Thymus (tissue), 11 donors: ENCODE measurements at regions not wholly inside any gene's neighbourhood (a gene's known extent, or its start where the extent isn't known, plus 50 kb on each side); places are given as distances from the start of the nearest gene placed in this dataset.

Experiments
- DNase-seq, 9 donors: peaks; one replicate each; pipeline ENCODE4 v3.0.0-alpha.2; 2013; ENCODE audit warnings: low spot score in 9 of 9, low read depth in 6 of 9, missing footprints in 1 of 9
- H3K27ac ChIP-seq, 2 donors: one replicate each; pipeline ENCODE4 v1.5.1; 2013; ENCODE audit warnings: control low read depth in 1 of 2, low read depth in 1 of 2, low read length in 1 of 2, mild to moderate bottlenecking in 1 of 2, moderate library complexity in 1 of 2
- H3K27me3 ChIP-seq, 2 donors: one replicate each; pipeline ENCODE4 v1.5.1; 2013; ENCODE audit warnings: low read length in 1 of 2; ENCODE audit not compliant: control insufficient read depth in 2 of 2, insufficient read depth in 1 of 2
- H3K36me3 ChIP-seq, 2 donors: one replicate each; pipeline ENCODE4 v1.5.1; 2013; ENCODE audit warnings: low read length in 1 of 2, mild to moderate bottlenecking in 1 of 2, moderate library complexity in 1 of 2; ENCODE audit not compliant: control insufficient read depth in 2 of 2, insufficient read depth in 2 of 2
- H3K4me1 ChIP-seq, 2 donors: one replicate each; pipeline ENCODE4 v1.5.1; 2013; ENCODE audit warnings: low read length in 2 of 2; ENCODE audit not compliant: control insufficient read depth in 2 of 2, insufficient read depth in 2 of 2
- H3K4me3 ChIP-seq, 2 donors: one replicate each; pipeline ENCODE4 v1.5.1; 2013; ENCODE audit warnings: low read length in 2 of 2, control low read depth in 1 of 2, mild to moderate bottlenecking in 1 of 2
- H3K9me3 ChIP-seq, 2 donors: one replicate each; pipeline ENCODE4 v1.5.1; 2013; ENCODE audit warnings: low read length in 1 of 2, mild to moderate bottlenecking in 1 of 2; ENCODE audit not compliant: control insufficient read depth in 2 of 2, insufficient read depth in 1 of 2
- WGBS: extraction: QIAGEN DNeasy Blood & Tissue Kit; methylation state at CpG from one replicate; pipeline ENCODE4 v1.1.7; 2013; 5-methylcytosine and 5-hydroxymethylcytosine counted together
- donor health status: healthy.

DNA sequence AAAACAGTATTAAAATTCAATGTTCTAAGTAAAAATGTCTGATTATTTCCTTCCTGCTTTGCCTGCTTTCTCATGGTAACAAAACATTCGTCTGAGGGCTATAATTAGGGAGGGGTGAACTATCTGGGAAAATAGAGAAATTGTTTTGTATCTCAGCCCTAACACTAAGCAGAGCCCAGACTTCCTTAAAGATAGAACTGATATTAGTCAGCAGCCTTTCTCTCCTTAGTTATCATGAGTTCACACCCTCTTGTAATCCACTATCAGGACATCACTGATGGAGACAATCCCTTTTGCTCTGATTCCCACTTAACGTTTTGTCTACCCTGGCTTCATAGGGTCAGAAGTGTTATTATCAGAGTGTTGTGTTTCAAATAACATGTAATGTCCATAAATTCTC, 701.1 kb upstream of the ZEB2 start:
- Histone ChIP-seq H3K4me3 (no peak overlapping the region), H3K36me3 (no peaks in the 10 kb centered on the region), H3K4me1 (no peaks in the 10 kb centered on the region), H3K27me3 (no peaks in the 10 kb centered on the region), H3K27ac (no peak overlapping the region), H3K9me3 (no peaks in the 10 kb centered on the region)
- 51% methylated on average over 2 of the region's 2 CpGs for WGBS
- no peak for DNase-seq

- Histone ChIP-seq H3K4me3 (no peak overlapping the region), H3K9me3 (no peaks in the 10 kb centered on the region), H3K27ac (no peak overlapping the region), H3K36me3 (no peaks in the 10 kb centered on the region), H3K4me1 (no peaks in the 10 kb centered on the region), H3K27me3 (no peaks in the 10 kb centered on the region)
- WGBS: 95% methylated on average over 1 of the region's 1 CpG
- DNase-seq: no peak
These were observed 700.6 kb upstream of the ZEB2 start for GRCh38 chr2:145220496-145220895.

DNA sequence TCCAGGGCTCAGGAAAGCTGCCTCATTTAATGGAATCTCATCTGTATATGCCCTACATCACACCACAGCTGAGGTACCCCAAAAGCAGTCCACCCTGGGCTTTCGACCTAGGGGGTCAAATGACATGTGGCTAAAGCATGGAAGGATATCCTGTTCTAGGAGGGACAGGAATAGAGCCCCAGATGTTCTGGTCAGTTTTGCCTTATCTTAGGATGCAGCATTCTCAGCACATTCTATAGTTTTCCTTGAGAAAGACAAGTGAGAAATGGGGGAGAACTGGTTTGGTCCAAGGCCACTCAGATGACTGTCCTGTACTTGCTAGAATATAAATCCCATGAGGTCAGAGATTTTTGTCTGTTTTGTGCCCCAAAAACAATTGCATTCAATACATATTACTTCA, 688.0 kb upstream of the ZEB2 start:
- peaks cover 0 to 2% of the 10 kb centered on the region in 2 donors for H3K9me3 ChIP-seq
- H3K4me3 ChIP-seq: no peak overlapping the region
- WGBS: 78% methylated on average over 1 of the region's 1 CpG
- no peaks in the 10 kb centered on the region for H3K4me1 ChIP-seq
- no peak for DNase-seq
- H3K27ac ChIP-seq: no peak overlapping the region
- H3K36me3 ChIP-seq: no peaks in the 10 kb centered on the region
- H3K27me3 ChIP-seq: no peaks in the 10 kb centered on the region

DNA sequence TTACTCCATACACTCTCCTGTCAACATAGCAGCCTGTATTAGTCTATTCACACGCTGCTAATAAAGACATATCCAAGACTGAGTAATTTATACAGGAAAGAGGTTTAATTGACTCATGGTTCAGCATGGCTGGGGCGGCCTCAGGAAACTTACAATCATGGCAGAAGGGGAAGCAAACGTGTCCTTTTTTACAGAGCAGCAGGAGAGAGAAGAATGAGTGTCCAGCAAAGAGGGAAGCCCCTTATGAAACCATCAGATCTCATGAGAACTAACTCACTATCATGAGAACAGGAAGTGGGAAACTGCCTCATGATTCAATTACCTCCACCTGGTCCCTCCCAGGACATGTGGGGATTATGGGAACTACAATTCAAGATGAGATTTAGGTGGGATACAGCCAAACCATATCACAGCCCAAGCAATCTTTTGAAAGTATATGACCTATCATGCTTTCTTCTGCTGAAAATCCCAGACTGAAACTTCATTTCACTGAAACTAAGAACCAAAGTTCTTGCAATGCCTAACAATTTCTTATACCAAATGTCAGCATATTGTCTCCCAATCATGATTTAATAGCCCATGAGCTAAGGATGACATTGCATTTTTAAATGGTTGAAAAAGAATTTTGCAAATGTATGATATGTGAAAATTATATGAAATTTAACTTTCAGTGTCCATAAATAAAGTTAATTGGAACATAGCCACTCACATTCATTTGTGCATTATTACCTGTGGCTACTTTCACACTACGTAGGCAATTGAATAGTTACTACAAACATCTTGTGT, 686.8 kb upstream of the ZEB2 start:
- 97% methylated on average over 4 of the region's 4 CpGs for WGBS
- Histone ChIP-seq H3K4me1 (no peaks in the 10 kb centered on the region), H3K27ac (no peak overlapping the region), H3K4me3 (no peak overlapping the region), H3K9me3 (no peaks in the 10 kb centered on the region), H3K27me3 (no peaks in the 10 kb centered on the region), H3K36me3 (no peaks in the 10 kb centered on the region)
- no peak for DNase-seq

- Histone ChIP-seq H3K36me3 (no peaks in the 10 kb centered on the region), H3K4me1 (no peaks in the 10 kb centered on the region), H3K27ac (no peak overlapping the region), H3K9me3 (no peaks in the 10 kb centered on the region), H3K4me3 (no peak overlapping the region), H3K27me3 (no peaks in the 10 kb centered on the region)
- peak in 1 of 9 donors; percentile 24 for DNase-seq
- 95% methylated on average over 2 of the region's 2 CpGs for WGBS
These were observed 684.0 kb upstream of the ZEB2 start for GRCh38 chr2:145203891-145204290.

DNA sequence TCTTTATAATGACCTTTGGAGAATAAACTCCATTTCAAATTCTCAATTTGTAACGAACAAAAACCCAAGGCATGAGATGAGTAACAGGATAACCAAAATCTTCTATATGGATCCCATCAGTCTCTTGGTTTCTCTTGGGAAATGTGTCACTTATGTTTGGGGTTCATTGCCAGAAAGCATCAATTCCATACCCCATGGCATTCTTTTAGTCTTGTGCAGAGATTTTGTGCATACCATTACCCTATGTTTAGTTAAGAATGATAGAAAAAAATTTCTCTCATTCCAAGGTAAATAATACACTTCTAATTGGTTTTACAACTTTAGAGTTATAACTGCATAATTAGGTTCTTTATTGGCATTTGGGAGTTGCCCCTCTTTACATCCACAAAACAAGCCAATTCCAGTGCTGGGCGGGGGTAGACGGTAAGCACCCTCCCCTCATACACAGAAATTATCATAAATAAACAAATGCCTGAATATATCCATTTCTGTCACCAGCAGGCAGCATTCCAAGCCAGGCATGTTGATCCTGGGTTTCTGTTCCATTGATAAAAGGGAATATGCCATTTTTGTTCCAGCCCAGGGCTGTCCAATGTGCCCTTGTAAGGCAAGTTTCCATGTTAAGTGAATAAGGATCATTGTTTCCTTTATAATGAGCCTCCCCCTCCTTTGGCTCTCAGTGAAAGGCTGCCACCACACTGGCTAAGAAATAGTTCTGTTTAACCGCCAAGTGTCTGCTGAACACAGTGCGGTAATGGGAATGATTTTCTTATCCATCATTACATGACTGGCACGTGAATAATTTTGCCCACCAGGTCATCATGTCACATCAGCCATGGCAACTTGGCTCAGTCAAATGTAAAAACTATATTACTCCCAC, 680.1 kb upstream of the ZEB2 start:
- H3K4me1 ChIP-seq: no peaks in the 10 kb centered on the region
- no peak overlapping the region for H3K27ac ChIP-seq
- no peaks in the 10 kb centered on the region for H3K27me3 ChIP-seq
- H3K4me3 ChIP-seq: no peak overlapping the region
- H3K9me3 ChIP-seq: no peaks in the 10 kb centered on the region
- 98% methylated on average over 6 of the region's 6 CpGs for WGBS
- no peaks in the 10 kb centered on the region for H3K36me3 ChIP-seq
- DNase-seq: no peak

DNA sequence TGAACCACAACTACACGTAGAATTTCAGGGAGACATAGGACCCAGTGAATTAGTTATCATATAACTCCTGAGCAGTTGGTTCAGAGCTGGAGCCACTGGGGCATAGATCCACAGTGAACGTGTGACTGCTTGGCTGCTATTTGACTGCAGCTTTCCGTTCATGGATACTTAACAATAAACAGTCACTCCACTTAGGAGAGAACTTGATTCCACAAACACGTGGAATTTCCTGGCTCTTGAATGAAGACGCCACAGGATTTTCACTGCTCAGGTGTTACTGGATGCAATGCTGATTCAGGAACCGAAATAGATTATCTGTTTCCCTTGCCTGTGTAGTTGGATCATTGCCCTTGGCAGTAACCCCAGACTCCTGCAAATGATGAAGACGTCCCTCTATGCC, 679.1 kb upstream of the ZEB2 start:
- Histone ChIP-seq H3K4me1 (no peaks in the 10 kb centered on the region), H3K4me3 (no peak overlapping the region), H3K27ac (no peak overlapping the region), H3K9me3 (no peaks in the 10 kb centered on the region), H3K27me3 (no peaks in the 10 kb centered on the region), H3K36me3 (no peaks in the 10 kb centered on the region)
- DNase-seq: no peak
- 91% methylated on average over 7 of the region's 7 CpGs for WGBS

DNA sequence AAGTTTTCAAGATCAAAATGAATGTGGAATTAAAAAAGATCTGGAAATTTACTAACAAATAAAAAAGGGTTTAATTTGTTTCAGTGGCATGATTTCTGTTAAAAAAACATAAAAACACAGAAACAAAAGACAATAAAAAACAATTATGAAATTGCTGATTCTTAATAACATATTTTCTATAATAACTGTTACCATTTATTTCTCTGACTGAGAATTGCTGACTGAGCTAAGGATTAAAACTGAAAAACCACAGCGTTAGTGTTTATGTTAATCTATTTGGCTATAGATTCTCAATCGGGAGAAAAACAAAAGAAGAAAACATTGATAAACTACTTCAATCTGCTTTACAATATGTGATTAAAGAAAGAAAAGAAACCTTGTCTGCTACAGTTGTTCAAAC, 678.6 kb upstream of the ZEB2 start:
- no peak for DNase-seq
- no peak overlapping the region for H3K4me3 ChIP-seq
- no peak overlapping the region for H3K27ac ChIP-seq
- no peaks in the 10 kb centered on the region for H3K4me1 ChIP-seq
- no peaks in the 10 kb centered on the region for H3K36me3 ChIP-seq
- no peaks in the 10 kb centered on the region for H3K27me3 ChIP-seq
- 95% methylated on average over 2 of the region's 2 CpGs for WGBS
- H3K9me3 ChIP-seq: no peaks in the 10 kb centered on the region

DNA sequence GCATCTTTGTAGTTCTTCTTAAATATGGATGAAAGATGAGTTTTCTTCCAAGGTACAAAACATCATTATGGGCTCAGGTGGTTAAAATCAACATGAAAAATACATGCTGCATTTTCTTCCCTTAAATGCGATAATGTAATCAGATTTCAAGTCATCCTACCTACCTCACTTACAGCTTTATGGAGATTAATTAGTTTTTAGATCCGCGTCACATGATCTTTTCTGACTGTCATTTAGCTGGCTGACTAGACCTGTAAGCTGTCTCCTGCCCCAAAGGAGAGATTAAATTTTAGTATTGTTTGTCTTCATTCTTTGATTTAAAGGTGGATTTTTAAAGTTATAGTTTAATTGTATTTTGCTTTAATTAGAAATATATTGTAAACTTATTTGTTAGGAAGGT, 678.0 kb upstream of the ZEB2 start:
- no peaks in the 10 kb centered on the region for H3K9me3 ChIP-seq
- no peaks in the 10 kb centered on the region for H3K36me3 ChIP-seq
- WGBS: 98% methylated on average over 3 of the region's 3 CpGs
- no peaks in the 10 kb centered on the region for H3K27me3 ChIP-seq
- DNase-seq: no peak
- H3K27ac ChIP-seq: no peak overlapping the region
- no peak overlapping the region for H3K4me3 ChIP-seq
- H3K4me1 ChIP-seq: no peaks in the 10 kb centered on the region
